GM12878 (cell line): ENCODE measurements at regions not wholly inside any gene's neighbourhood (a gene's known extent, or its start where the extent isn't known, plus 50 kb on each side); places are given as distances from the start of the nearest gene placed in this dataset.

Source experiments
- ATAC-seq: fragments of 200-7000 bp; cut with Tn5 transposase; 3 replicates; pipeline ENCODE4 v1.9.1; 2020; ENCODE audit warnings: mild to moderate bottlenecking, moderate library complexity
- BruUV-seq: library from RNA; stranded (reverse); fragments of 400-500 nt; replicated peaks from 2 replicates; lab custom pipeline; 2021; lab: Mats Ljungman, UMichigan
- CTCF ChIA-PET: fragments of 300-600 bp; sonication (Branson Sonifier 250); formaldehyde crosslinking; extraction: SDS; loops from one replicate; lab custom pipeline; 2021; ENCODE audit warnings: inconsistent platforms; lab: Yijun Ruan, JAX
- POLR2A ChIA-PET: fragments of 350-600 bp; formaldehyde crosslinking; extraction: SDS; loops from one replicate; lab custom pipeline; 2021; ENCODE audit warnings: inconsistent platforms; lab: Charles Lee
- RAD21 ChIA-PET: fragments of 300-600 bp; sonication (Branson Sonifier 250); formaldehyde crosslinking; loops from one replicate; lab custom pipeline; 2023; ENCODE audit warnings: antibody characterized with exemption; ENCODE audit not compliant: unreplicated experiment; lab: Charles Lee
- SMC1A ChIA-PET: fragments of 300-600 bp; sonication (Branson Sonifier 250); formaldehyde crosslinking; loops from one replicate; lab custom pipeline; 2023; ENCODE audit not compliant: unreplicated experiment, uncharacterized antibody; lab: Charles Lee
- DNase-seq: peaks from one replicate; pipeline ENCODE4 v3.0.0-alpha.2; 2011; ENCODE audit warnings: low read depth, low spot score
- FAIRE-seq: peaks from 3 replicates; lab custom pipeline; 2011; peaks lifted over from hg19 to GRCh38; lab: Jason Lieb, UNC
- H2AFZ ChIP-seq: 2 replicates; pipeline ENCODE4 v1.6.0; 2011; ENCODE audit warnings: low read depth, low read length, control low read depth; ENCODE audit not compliant: control insufficient read depth
- H3K27ac ChIP-seq: 2 replicates; pipeline ENCODE4 v1.5.1; 2011; ENCODE audit warnings: control low read depth; ENCODE audit not compliant: control insufficient read depth, insufficient read depth
- H3K27me3 ChIP-seq, 2 experiments: replicated peaks in 1 of 2; 2 replicates each; pipeline versions ENCODE4 v1.6.0 to v1.6.1; 2011; ENCODE audit warnings: low read length in 1 of 2; ENCODE audit not compliant: control insufficient read depth in 2 of 2, insufficient read depth in 2 of 2
- H3K36me3 ChIP-seq, 2 experiments: 2 replicates each; pipeline ENCODE4 v1.5.1; 2011; ENCODE audit warnings: low read length in 1 of 2; ENCODE audit not compliant: control insufficient read depth in 2 of 2, insufficient read depth in 2 of 2
- H3K4me1 ChIP-seq: 2 replicates; pipeline ENCODE4 v1.6.1; 2011; ENCODE audit warnings: mild to moderate bottlenecking, low read length, moderate library complexity, mixed read lengths; ENCODE audit not compliant: control insufficient read depth, insufficient read depth
- H3K4me2 ChIP-seq: 2 replicates; pipeline ENCODE4 v1.6.0; 2011; ENCODE audit warnings: control low read depth; ENCODE audit not compliant: control insufficient read depth, insufficient read depth
- H3K4me3 ChIP-seq: fragments of 200-600 bp; sonication (generic); 2 replicates; pipeline ENCODE4 v1.5.1; 2016
- H3K79me2 ChIP-seq: 2 replicates; pipeline ENCODE4 v1.6.0; 2011; ENCODE audit warnings: low read length; ENCODE audit not compliant: control insufficient read depth, insufficient read depth
- H3K9ac ChIP-seq: 2 replicates; pipeline ENCODE4 v1.8.0; 2011; ENCODE audit warnings: low read length, control low read depth, mixed read lengths; ENCODE audit not compliant: control insufficient read depth, insufficient read depth
- H3K9me3 ChIP-seq: replicated peaks from 3 replicates; pipeline ENCODE4 v1.5.1; 2011; ENCODE audit warnings: mild to moderate bottlenecking, low read length; ENCODE audit not compliant: control insufficient read depth, insufficient read depth
- H4K20me1 ChIP-seq: 2 replicates; pipeline ENCODE4 v1.6.0; 2011; ENCODE audit not compliant: control insufficient read depth, insufficient read depth
- BACH1 ChIP-seq: fragments of 450-650 bp; IDR thresholded peaks from 2 replicates; pipeline ENCODE4 v1.6.1; 2017; ENCODE audit warnings: mild to moderate bottlenecking, borderline replicate concordance
- CBX3 ChIP-seq: fragments of 200-600 bp; sonication (generic); IDR thresholded peaks from 2 replicates; pipeline ENCODE4 v1.6.1; 2016; ENCODE audit warnings: low read depth, borderline replicate concordance
- CEBPB ChIP-seq, 2 experiments: fragments of 150-350 bp in 1 of 2; IDR thresholded peaks; 2 replicates each; pipeline ENCODE4 v1.6.1; 2012 to 2014; ENCODE audit warnings: low read depth in 2 of 2, low read length in 2 of 2, borderline replicate concordance in 1 of 2, inconsistent platforms in 1 of 2
- CHD1 ChIP-seq: IDR thresholded peaks from 2 replicates; pipeline ENCODE4 v1.6.1; 2012; ENCODE audit warnings: low read depth, low read length, improper control_type of control experiment
- EGR1 ChIP-seq, 2 experiments: IDR thresholded peaks; 1 replicate in 1 of 2; 2 replicates in 1 of 2; pipeline ENCODE4 v1.6.1; 2011 to 2012; ENCODE audit warnings: low read depth in 2 of 2, low read length in 2 of 2, borderline replicate concordance in 1 of 2, mild to moderate bottlenecking in 1 of 2, moderate library complexity in 1 of 2
- HSF1 ChIP-seq: fragments of 150-350 bp; IDR thresholded peaks from 2 replicates; pipeline ENCODE4 v1.6.1; 2014; ENCODE audit warnings: mild to moderate bottlenecking, low read depth, low read length
- KAT2A ChIP-seq: conservative IDR thresholded peaks from 2 replicates; pipeline ENCODE4 v1.6.1; 2011; ENCODE audit warnings: low read depth, low read length; ENCODE audit not compliant: control insufficient read depth
- LARP7 ChIP-seq: fragments of 450-650 bp; IDR thresholded peaks from 2 replicates; pipeline ENCODE4 v1.6.1; 2017; ENCODE audit warnings: mild to moderate bottlenecking
- NR2C1 ChIP-seq: fragments of 450-650 bp; IDR thresholded peaks from 2 replicates; pipeline ENCODE4 v1.6.1; 2017; ENCODE audit warnings: antibody characterized with exemption, mild to moderate bottlenecking, moderate library complexity
- RCOR1 ChIP-seq: conservative IDR thresholded peaks from 2 replicates; pipeline ENCODE4 v1.6.1; 2012; ENCODE audit warnings: low read depth, low read length, improper control_type of control experiment
- RFX5 ChIP-seq: IDR thresholded peaks from 2 replicates; pipeline ENCODE4 v1.6.1; 2011; ENCODE audit warnings: low read depth, low read length, improper control_type of control experiment
- WRNIP1 ChIP-seq: IDR thresholded peaks from 2 replicates; pipeline ENCODE4 v1.6.1; 2011; ENCODE audit warnings: low read depth, low read length, improper control_type of control experiment, borderline replicate concordance
- YBX1 ChIP-seq: fragments of 450-650 bp; IDR thresholded peaks from 2 replicates; pipeline ENCODE4 v1.6.1; 2016; ENCODE audit warnings: antibody characterized with exemption
- ZBED1 ChIP-seq: IDR thresholded peaks from 2 replicates; pipeline ENCODE4 v1.6.1; 2016; ENCODE audit warnings: borderline replicate concordance
- ZNF384 ChIP-seq: IDR thresholded peaks from 2 replicates; pipeline ENCODE4 v1.6.1; 2012; ENCODE audit warnings: low read depth, mild to moderate bottlenecking, low read length, improper control_type of control experiment, borderline replicate concordance
- WGBS: methylation state at CpG from one replicate; pipeline ENCODE4 v1.1.6; 2016; ENCODE audit warnings: low lambda C conversion rate; ENCODE audit not compliant: insufficient replicate concordance, insufficient coverage; ENCODE audit errors: missing lambda C conversion rate; 5-methylcytosine and 5-hydroxymethylcytosine counted together
- in situ Hi-C: fragments of 300-500 bp; cut with MboI; formaldehyde crosslinking; loops from 9 replicates; pipeline ENCODE4 v1.14.3; 2018; ENCODE audit warnings: mixed read lengths
- intact Hi-C: fragments of 100-400 bp; cut with micrococcal nuclease; formaldehyde crosslinking; loops from one replicate; pipeline ENCODE4 v1.14.2; 2022; ENCODE audit not compliant: unreplicated experiment
- TF ChIP-seq, protein P1 (sequence below): fragments of 450-650 bp; formaldehyde crosslinking; IDR thresholded peaks from 2 replicates; pipeline ENCODE4 v1.4.0; 2022; ENCODE audit warnings: mild to moderate bottlenecking, moderate library complexity
- TF ChIP-seq, protein P2 (sequence below): IDR thresholded peaks from 2 replicates; pipeline ENCODE4 v1.6.1; 2012; ENCODE audit warnings: low read depth, low read length, improper control_type of control experiment

GRCh38 chr3:164236851-164237250 is 841.4 kb downstream of the SI start:
- H3K79me2 ChIP-seq = no peaks in the 10 kb centered on the region
- ATAC-seq (no peak), DNase-seq (no peak), FAIRE-seq (no peak)
- RAD21 ChIA-PET = no interaction called here
- H4K20me1 ChIP-seq = no peaks in the 10 kb centered on the region
- no peaks in the 10 kb centered on the region for H3K9me3 ChIP-seq
- TF ChIP-seq ZBED1 = no peak
- no peak for TF ChIP-seq RFX5
- TF ChIP-seq LARP7 = no peak
- TF ChIP-seq, protein P1, sequence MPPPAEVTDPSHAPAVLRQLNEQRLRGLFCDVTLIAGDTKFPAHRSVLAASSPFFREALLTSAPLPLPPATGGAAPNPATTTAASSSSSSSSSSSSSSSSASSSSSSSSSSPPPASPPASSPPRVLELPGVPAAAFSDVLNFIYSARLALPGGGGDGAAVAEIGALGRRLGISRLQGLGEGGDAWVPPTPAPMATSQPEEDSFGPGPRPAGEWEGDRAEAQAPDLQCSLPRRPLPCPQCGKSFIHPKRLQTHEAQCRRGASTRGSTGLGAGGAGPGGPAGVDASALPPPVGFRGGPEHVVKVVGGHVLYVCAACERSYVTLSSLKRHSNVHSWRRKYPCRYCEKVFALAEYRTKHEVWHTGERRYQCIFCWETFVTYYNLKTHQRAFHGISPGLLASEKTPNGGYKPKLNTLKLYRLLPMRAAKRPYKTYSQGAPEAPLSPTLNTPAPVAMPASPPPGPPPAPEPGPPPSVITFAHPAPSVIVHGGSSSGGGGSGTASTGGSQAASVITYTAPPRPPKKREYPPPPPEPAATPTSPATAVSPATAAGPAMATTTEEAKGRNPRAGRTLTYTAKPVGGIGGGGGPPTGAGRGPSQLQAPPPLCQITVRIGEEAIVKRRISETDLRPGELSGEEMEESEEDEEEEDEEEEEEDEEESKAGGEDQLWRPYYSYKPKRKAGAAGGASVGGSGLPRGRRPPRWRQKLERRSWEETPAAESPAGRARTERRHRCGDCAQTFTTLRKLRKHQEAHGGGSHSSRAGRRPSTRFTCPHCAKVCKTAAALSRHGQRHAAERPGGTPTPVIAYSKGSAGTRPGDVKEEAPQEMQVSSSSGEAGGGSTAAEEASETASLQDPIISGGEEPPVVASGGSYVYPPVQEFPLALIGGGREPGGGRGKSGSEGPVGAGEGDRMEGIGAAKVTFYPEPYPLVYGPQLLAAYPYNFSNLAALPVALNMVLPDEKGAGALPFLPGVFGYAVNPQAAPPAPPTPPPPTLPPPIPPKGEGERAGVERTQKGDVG (CRISPR knock-in tag) = no peak
- no peak for TF ChIP-seq EGR1 (IDR thresholded peaks at IDR 0.05; ENCODE audit: borderline replicate concordance in 1 of 2, low read depth in 2 of 2, low read length in 2 of 2)
- TF ChIP-seq WRNIP1 = no peak
- TF ChIP-seq HSF1 = no peak
- TF ChIP-seq CBX3 = no peak
- no peak for TF ChIP-seq RCOR1
- TF ChIP-seq, protein P2, sequence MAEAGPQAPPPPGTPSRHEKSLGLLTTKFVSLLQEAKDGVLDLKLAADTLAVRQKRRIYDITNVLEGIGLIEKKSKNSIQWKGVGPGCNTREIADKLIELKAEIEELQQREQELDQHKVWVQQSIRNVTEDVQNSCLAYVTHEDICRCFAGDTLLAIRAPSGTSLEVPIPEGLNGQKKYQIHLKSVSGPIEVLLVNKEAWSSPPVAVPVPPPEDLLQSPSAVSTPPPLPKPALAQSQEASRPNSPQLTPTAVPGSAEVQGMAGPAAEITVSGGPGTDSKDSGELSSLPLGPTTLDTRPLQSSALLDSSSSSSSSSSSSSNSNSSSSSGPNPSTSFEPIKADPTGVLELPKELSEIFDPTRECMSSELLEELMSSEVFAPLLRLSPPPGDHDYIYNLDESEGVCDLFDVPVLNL = no peak
- no peak for TF ChIP-seq YBX1
- no peak for TF ChIP-seq CEBPB (IDR thresholded peaks at IDR 0.05; ENCODE audit: borderline replicate concordance in 1 of 2, low read depth in 2 of 2, low read length in 2 of 2)
- no peak for TF ChIP-seq NR2C1
- TF ChIP-seq CHD1 = no peak
- TF ChIP-seq BACH1 = no peak
- TF ChIP-seq ZNF384 = no peak
- TF ChIP-seq KAT2A = no peak
- H3K4me3 ChIP-seq = no peak overlapping the region
- POLR2A ChIA-PET = no interaction called here
- H2AFZ ChIP-seq = no peak overlapping the region
- H3K36me3 ChIP-seq = no peaks in the 10 kb centered on the region
- H3K27me3 ChIP-seq = no peaks in the 10 kb centered on the region
- WGBS = 22% methylated on average over 3 of the region's 3 CpGs
- SMC1A ChIA-PET = no interaction called here
- H3K4me1 ChIP-seq = no peaks in the 10 kb centered on the region
- CTCF ChIA-PET = no interaction called here
- H3K27ac ChIP-seq = no peak overlapping the region
- H3K9ac ChIP-seq = no peak overlapping the region
- BruUV-seq = no TSS peak
- in situ Hi-C loops = no loop called here
- intact Hi-C loops = no loop called here
- H3K4me2 ChIP-seq = no peak overlapping the region
